IMR-90 (cell line): ENCODE measurements at regions not wholly inside any gene's neighbourhood (a gene's known extent, or its start where the extent isn't known, plus 50 kb on each side); places are given as distances from the start of the nearest gene placed in this dataset.

Experiments used
- ATAC-seq: fragments of 200-7000 bp; cut with Tn5 transposase; 2 replicates; pipeline ENCODE4 v1.9.1; 2020; ENCODE audit warnings: low read depth, mild to moderate bottlenecking, moderate library complexity
- BruUV-seq: library from RNA; stranded (reverse); fragments of 400-500 nt; replicated peaks from 2 replicates; lab custom pipeline; 2021; lab: Mats Ljungman, UMichigan
- CTCF ChIA-PET: fragments of 300-600 bp; formaldehyde crosslinking; extraction: SDS; loops from one replicate; lab custom pipeline; 2021; ENCODE audit warnings: antibody characterized with exemption; lab: Yijun Ruan, JAX
- POLR2A ChIA-PET: fragments of 300-600 bp; sonication (Branson Sonifier 250); formaldehyde crosslinking; loops from one replicate; lab custom pipeline; 2022; ENCODE audit warnings: antibody characterized with exemption; ENCODE audit not compliant: unreplicated experiment; lab: Charles Lee
- DNase-seq: peaks from one replicate; pipeline ENCODE4 v3.0.0; 2013
- H2AFZ ChIP-seq: replicated peaks from 2 replicates; pipeline ENCODE3; 2013; ENCODE audit warnings: low read length, mild to moderate bottlenecking; ENCODE audit not compliant: poor library complexity
- H2AK5ac ChIP-seq: 2 replicates; pipeline ENCODE4 v1.6.1; 2013; ENCODE audit warnings: low read depth, low read length, inconsistent platforms
- H2AK9ac ChIP-seq: replicated peaks from 2 replicates; pipeline ENCODE3; 2013; ENCODE audit warnings: mild to moderate bottlenecking, low read depth, low read length, moderate library complexity; ENCODE audit not compliant: poor library complexity
- H2BK120ac ChIP-seq: 2 replicates; pipeline ENCODE4 v1.6.1; 2013; ENCODE audit warnings: low read depth, low read length, inconsistent platforms
- H2BK15ac ChIP-seq: 3 replicates; pipeline ENCODE4 v1.6.1; 2013; ENCODE audit warnings: low read depth, low read length, inconsistent platforms
- H2BK20ac ChIP-seq: 2 replicates; pipeline ENCODE4 v1.6.1; 2013; ENCODE audit warnings: low read depth, mild to moderate bottlenecking, inconsistent platforms, low read length, moderate library complexity
- H2BK5ac ChIP-seq: 2 replicates; pipeline ENCODE4 v1.6.1; 2013; ENCODE audit warnings: mild to moderate bottlenecking, low read depth, low read length, inconsistent platforms; ENCODE audit not compliant: poor library complexity, severe bottlenecking
- H3K14ac ChIP-seq: replicated peaks from 2 replicates; pipeline ENCODE4 v1.6.1; 2013; ENCODE audit warnings: low read depth, low read length, inconsistent platforms
- H3K18ac ChIP-seq: 2 replicates; pipeline ENCODE4 v1.6.1; 2013; ENCODE audit warnings: low read depth, low read length, control low read depth
- H3K23ac ChIP-seq: 2 replicates; pipeline ENCODE4 v1.6.1; 2013; ENCODE audit warnings: low read depth, low read length, inconsistent platforms
- H3K27ac ChIP-seq: 2 replicates; pipeline ENCODE4 v1.5.1; 2013; ENCODE audit warnings: mild to moderate bottlenecking, control low read depth, low read length; ENCODE audit not compliant: insufficient read depth
- H3K27me3 ChIP-seq: 2 replicates; pipeline ENCODE4 v1.6.1; 2013; ENCODE audit warnings: low read length; ENCODE audit not compliant: control insufficient read depth, insufficient read depth
- H3K36me3 ChIP-seq: 2 replicates; pipeline ENCODE4 v1.6.1; 2013; ENCODE audit warnings: low read length, mixed read lengths; ENCODE audit not compliant: control insufficient read depth, insufficient read depth
- H3K4ac ChIP-seq: 2 replicates; pipeline ENCODE4 v1.6.1; 2013; ENCODE audit warnings: low read depth, low read length, inconsistent platforms
- H3K4me1 ChIP-seq: 2 replicates; pipeline ENCODE4 v1.6.1; 2013; ENCODE audit warnings: low read length, mixed read lengths; ENCODE audit not compliant: control insufficient read depth, insufficient read depth
- H3K4me2 ChIP-seq: 2 replicates; pipeline ENCODE4 v1.6.1; 2013; ENCODE audit warnings: low read depth, mild to moderate bottlenecking, control low read depth, low read length, moderate library complexity
- H3K4me3 ChIP-seq: 2 replicates; pipeline ENCODE4 v1.5.1; 2013; ENCODE audit warnings: low read depth, mild to moderate bottlenecking, control low read depth, low read length, moderate library complexity; ENCODE audit not compliant: insufficient read depth
- H3K56ac ChIP-seq: 2 replicates; pipeline ENCODE4 v1.6.1; 2013; ENCODE audit warnings: low read length, inconsistent platforms; ENCODE audit not compliant: insufficient read depth; ENCODE audit errors: extremely low read depth
- H3K79me1 ChIP-seq, 2 experiments: 2 replicates each; pipeline ENCODE4 v1.6.1; 2013; ENCODE audit warnings: low read length in 2 of 2, inconsistent platforms in 1 of 2, low read depth in 1 of 2
- H3K9ac ChIP-seq: 2 replicates; pipeline ENCODE4 v1.6.1; 2013; ENCODE audit warnings: low read depth, low read length, control low read depth
- H3K9me1 ChIP-seq: 2 replicates; pipeline ENCODE4 v1.6.1; 2013; ENCODE audit warnings: low read length, inconsistent platforms; ENCODE audit not compliant: insufficient read depth
- H3K9me3 ChIP-seq: 2 replicates; pipeline ENCODE4 v1.6.1; 2013; ENCODE audit warnings: low read length; ENCODE audit not compliant: control insufficient read depth, insufficient read depth
- H4K20me1 ChIP-seq: 2 replicates; pipeline ENCODE4 v1.6.1; 2013; ENCODE audit warnings: low read length, inconsistent platforms; ENCODE audit not compliant: insufficient read depth
- H4K5ac ChIP-seq: 2 replicates; pipeline ENCODE4 v1.6.1; 2013; ENCODE audit warnings: mild to moderate bottlenecking, low read depth, low read length, control low read depth
- H4K8ac ChIP-seq, 2 experiments: 2 replicates each; pipeline ENCODE4 v1.6.1; 2013; ENCODE audit warnings: low read depth in 2 of 2, low read length in 2 of 2, control low read depth in 1 of 2, inconsistent platforms in 1 of 2
- H4K91ac ChIP-seq: 2 replicates; pipeline ENCODE4 v1.6.1; 2013; ENCODE audit warnings: low read depth, low read length, inconsistent platforms; ENCODE audit not compliant: insufficient read depth
- BHLHE40 ChIP-seq: fragments of 150-350 bp; IDR thresholded peaks from 2 replicates; pipeline ENCODE4 v1.6.1; 2016; ENCODE audit warnings: mild to moderate bottlenecking, low read depth, low read length
- CEBPB ChIP-seq: IDR thresholded peaks from 2 replicates; pipeline ENCODE4 v1.6.1; 2012; ENCODE audit warnings: low read depth, low read length, improper control_type of control experiment
- CHD1 ChIP-seq: IDR thresholded peaks from 2 replicates; pipeline ENCODE4 v1.6.1; 2012; ENCODE audit warnings: low read depth, low read length, improper control_type of control experiment
- ELK1 ChIP-seq: fragments of 150-350 bp; IDR thresholded peaks from 2 replicates; pipeline ENCODE4 v1.6.1; 2016; ENCODE audit warnings: low read depth, mild to moderate bottlenecking, low read length, moderate library complexity, borderline replicate concordance
- FOS ChIP-seq: fragments of 150-350 bp; IDR thresholded peaks from 2 replicates; pipeline ENCODE4 v1.6.1; 2016; ENCODE audit warnings: low read depth, low read length
- MAFK ChIP-seq: IDR thresholded peaks from 2 replicates; pipeline ENCODE4 v1.6.1; 2012; ENCODE audit warnings: low read depth, low read length, improper control_type of control experiment
- MAZ ChIP-seq: IDR thresholded peaks from 2 replicates; pipeline ENCODE4 v1.6.1; 2012; ENCODE audit warnings: low read depth, mild to moderate bottlenecking, low read length, improper control_type of control experiment, moderate library complexity, borderline replicate concordance
- MXI1 ChIP-seq: IDR thresholded peaks from 2 replicates; pipeline ENCODE4 v1.6.1; 2012; ENCODE audit warnings: low read depth, mild to moderate bottlenecking, low read length, moderate library complexity, borderline replicate concordance
- NFE2L2 ChIP-seq: fragments of 150-350 bp; IDR thresholded peaks from 2 replicates; pipeline ENCODE4 v1.6.1; 2016; ENCODE audit warnings: low read depth, mild to moderate bottlenecking, low read length
- POLR2A ChIP-seq: IDR thresholded peaks from 2 replicates; pipeline ENCODE4 v1.6.1; 2012; ENCODE audit warnings: mild to moderate bottlenecking, low read depth, low read length
- RAD21 ChIP-seq: IDR thresholded peaks from 2 replicates; pipeline ENCODE4 v1.6.1; 2012; ENCODE audit warnings: low read length, improper control_type of control experiment
- RCOR1 ChIP-seq: IDR thresholded peaks from 2 replicates; pipeline ENCODE4 v1.6.1; 2012; ENCODE audit warnings: mild to moderate bottlenecking, low read length, improper control_type of control experiment; ENCODE audit not compliant: insufficient replicate concordance
- RFX5 ChIP-seq: IDR thresholded peaks from 2 replicates; pipeline ENCODE4 v1.8.0; 2012; ENCODE audit warnings: low read depth, mild to moderate bottlenecking, low read length, moderate library complexity
- SMC3 ChIP-seq: fragments of 150-350 bp; IDR thresholded peaks from 2 replicates; pipeline ENCODE4 v1.6.1; 2016; ENCODE audit warnings: low read depth, mild to moderate bottlenecking, antibody characterized with exemption, low read length, moderate library complexity
- WGBS, 2 experiments: methylation state at CpG; one replicate each; pipeline versions ENCODE4 v1.1.5 to v1.1.7; 2013; ENCODE audit warnings: missing lambda C conversion rate in 2 of 2; ENCODE audit not compliant: insufficient read length in 1 of 2; ENCODE audit errors: extremely low coverage in 2 of 2; 5-methylcytosine and 5-hydroxymethylcytosine counted together
- dilution Hi-C: fragments of 300-500 bp; cut with HindIII; formaldehyde crosslinking; loops from one replicate; pipeline ENCODE4 v1.14.3; 2018; ENCODE audit warnings: low sequenced_read_pairs; ENCODE audit not compliant: unreplicated experiment
- in situ Hi-C: fragments of 300-500 bp; cut with MboI; formaldehyde crosslinking; loops from 3 replicates; pipeline ENCODE4 v1.14.3; 2019; ENCODE audit warnings: low sequenced_read_pairs, inconsistent platforms, mixed read lengths
- intact Hi-C: fragments of 100-400 bp; cut with micrococcal nuclease; formaldehyde crosslinking; loops from 2 replicates; pipeline ENCODE4 v1.10.0; 2022
- TF ChIP-seq, protein P1 (sequence below): conservative IDR thresholded peaks from 2 replicates; pipeline ENCODE4 v1.5.1; 2012; ENCODE audit warnings: mild to moderate bottlenecking, low read depth, low read length, improper control_type of control experiment
- TF ChIP-seq, protein P2 (sequence below): fragments of 150-350 bp; IDR thresholded peaks from 2 replicates; pipeline ENCODE4 v1.6.1; 2017; ENCODE audit warnings: mild to moderate bottlenecking, antibody characterized with exemption, low read length, low read depth

- Histone ChIP-seq H3K18ac (no peak overlapping the region), H2AK9ac (no peak overlapping the region), H3K36me3 (no peaks in the 10 kb centered on the region), H3K56ac (no peak overlapping the region), H3K27me3 (no peaks in the 10 kb centered on the region), H3K9me1 (no peaks in the 10 kb centered on the region; the same call in 1 of the 2 replicates), H4K20me1 (no peaks in the 10 kb centered on the region), H3K4me3 (no peak overlapping the region), H2BK120ac (no peak overlapping the region), H3K4me1 (no peaks in the 10 kb centered on the region), H3K4ac (no peak overlapping the region), H3K23ac (no peak overlapping the region), H2BK5ac (no peak overlapping the region), H4K8ac (no peak overlapping the region), H3K9ac (no peak overlapping the region), H2BK15ac (no peak overlapping the region), H3K27ac (no peak overlapping the region), H2BK20ac (no peak overlapping the region), H4K5ac (no peak overlapping the region), H3K79me1 (no peaks in the 10 kb centered on the region), H3K14ac (no peak overlapping the region), H2AFZ (no peak overlapping the region), H3K4me2 (no peak overlapping the region), H2AK5ac (no peak overlapping the region), H3K9me3 (no peaks in the 10 kb centered on the region), H4K91ac (no peak overlapping the region)
- no CpG with 5 or more reads among the region's 3 CpGs for WGBS, 2 experiments
- intact Hi-C loops (no loop called here), dilution Hi-C loops (no loop called here), in situ Hi-C loops (no loop called here)
- CTCF ChIA-PET: no interaction called here
- no peak for DNase-seq
- no TSS peak for BruUV-seq
- no peak for ATAC-seq
- POLR2A ChIA-PET: no interaction called here
- TF ChIP-seq POLR2A (no peak), RCOR1 (no peak), FOS (no peak), CEBPB (no peak), RAD21 (no peak), ELK1 (no peak), CHD1 (no peak), MAFK (no peak), BHLHE40 (no peak), NFE2L2 (no peak), RFX5 (no peak), MXI1 (no peak), MAZ (no peak), SMC3 (no peak)
- TF ChIP-seq, protein P1, sequence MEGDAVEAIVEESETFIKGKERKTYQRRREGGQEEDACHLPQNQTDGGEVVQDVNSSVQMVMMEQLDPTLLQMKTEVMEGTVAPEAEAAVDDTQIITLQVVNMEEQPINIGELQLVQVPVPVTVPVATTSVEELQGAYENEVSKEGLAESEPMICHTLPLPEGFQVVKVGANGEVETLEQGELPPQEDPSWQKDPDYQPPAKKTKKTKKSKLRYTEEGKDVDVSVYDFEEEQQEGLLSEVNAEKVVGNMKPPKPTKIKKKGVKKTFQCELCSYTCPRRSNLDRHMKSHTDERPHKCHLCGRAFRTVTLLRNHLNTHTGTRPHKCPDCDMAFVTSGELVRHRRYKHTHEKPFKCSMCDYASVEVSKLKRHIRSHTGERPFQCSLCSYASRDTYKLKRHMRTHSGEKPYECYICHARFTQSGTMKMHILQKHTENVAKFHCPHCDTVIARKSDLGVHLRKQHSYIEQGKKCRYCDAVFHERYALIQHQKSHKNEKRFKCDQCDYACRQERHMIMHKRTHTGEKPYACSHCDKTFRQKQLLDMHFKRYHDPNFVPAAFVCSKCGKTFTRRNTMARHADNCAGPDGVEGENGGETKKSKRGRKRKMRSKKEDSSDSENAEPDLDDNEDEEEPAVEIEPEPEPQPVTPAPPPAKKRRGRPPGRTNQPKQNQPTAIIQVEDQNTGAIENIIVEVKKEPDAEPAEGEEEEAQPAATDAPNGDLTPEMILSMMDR: no peak
- TF ChIP-seq, protein P2, sequence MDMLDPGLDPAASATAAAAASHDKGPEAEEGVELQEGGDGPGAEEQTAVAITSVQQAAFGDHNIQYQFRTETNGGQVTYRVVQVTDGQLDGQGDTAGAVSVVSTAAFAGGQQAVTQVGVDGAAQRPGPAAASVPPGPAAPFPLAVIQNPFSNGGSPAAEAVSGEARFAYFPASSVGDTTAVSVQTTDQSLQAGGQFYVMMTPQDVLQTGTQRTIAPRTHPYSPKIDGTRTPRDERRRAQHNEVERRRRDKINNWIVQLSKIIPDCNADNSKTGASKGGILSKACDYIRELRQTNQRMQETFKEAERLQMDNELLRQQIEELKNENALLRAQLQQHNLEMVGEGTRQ: no peak
Observed at GRCh38 chr6:144879436-144879835, 594.3 kb downstream of the UTRN start.
